ENCODE measurements at regions not wholly inside any gene's neighbourhood (a gene's known extent, or its start where the extent isn't known, plus 50 kb on each side); places are given as distances from the start of the nearest gene placed in this dataset.

GRCh38 chr13:108451121-108451520 lies 178.3 kb upstream of the MYO16 start:
- DNase-seq (ENCODE audit: low read depth): no peak
- no peak for TF ChIP-seq CTCF (IDR thresholded peaks at IDR 0.05; ENCODE audit: insufficient read depth, low read depth, low read length, missing control alignments)
- no peak overlapping the region for H3K4me3 ChIP-seq (ENCODE audit: low read length)

- TF ChIP-seq CTCF (IDR thresholded peaks at IDR 0.05; ENCODE audit: insufficient read depth, low read depth, low read length, missing control alignments): no peak
- no peak for DNase-seq (ENCODE audit: low read depth)
- H3K4me3 ChIP-seq (ENCODE audit: low read length): no peak overlapping the region
Measured at GRCh38 chr13:108455320-108455719, 174.1 kb upstream of the MYO16 start.

GRCh38 chr13:108460043-108460442 lies 169.4 kb upstream of the MYO16 start:
- H3K4me3 ChIP-seq (ENCODE audit: low read length): no peak overlapping the region
- DNase-seq (ENCODE audit: low read depth): no peak
- TF ChIP-seq CTCF (IDR thresholded peaks at IDR 0.05; ENCODE audit: insufficient read depth, low read depth, low read length, missing control alignments): no peak

- no peak for DNase-seq (ENCODE audit: low read depth)
- H3K4me3 ChIP-seq (ENCODE audit: low read length): no peak overlapping the region
- no peak for TF ChIP-seq CTCF (IDR thresholded peaks at IDR 0.05; ENCODE audit: insufficient read depth, low read depth, low read length, missing control alignments)
Measured at GRCh38 chr13:108460746-108461145, 168.7 kb upstream of the MYO16 start.

- peak; percentile 93 for DNase-seq (ENCODE audit: low read depth)
- H3K4me3 ChIP-seq (ENCODE audit: low read length): no peak overlapping the region
- TF ChIP-seq CTCF (IDR thresholded peaks at IDR 0.05; ENCODE audit: insufficient read depth, low read depth, low read length, missing control alignments): no peak
Measured at GRCh38 chr13:108463340-108463739, 166.1 kb upstream of the MYO16 start.

- no peak for DNase-seq (ENCODE audit: low read depth)
- no peak overlapping the region for H3K4me3 ChIP-seq (ENCODE audit: low read length)
- no peak for TF ChIP-seq CTCF (IDR thresholded peaks at IDR 0.05; ENCODE audit: insufficient read depth, low read depth, low read length, missing control alignments)
Measured at GRCh38 chr13:108470921-108471320, 158.5 kb upstream of the MYO16 start.

- no peak for TF ChIP-seq CTCF (IDR thresholded peaks at IDR 0.05; ENCODE audit: insufficient read depth, low read depth, low read length, missing control alignments)
- no peak for DNase-seq (ENCODE audit: low read depth)
- H3K4me3 ChIP-seq (ENCODE audit: low read length): no peak overlapping the region
Measured at GRCh38 chr13:108475181-108475580, 154.2 kb upstream of the MYO16 start.
